H1 (cell line): ENCODE measurements at regions not wholly inside any gene's neighbourhood (a gene's known extent, or its start where the extent isn't known, plus 50 kb on each side); places are given as distances from the start of the nearest gene placed in this dataset.

ENCODE experiments used
- CTCF ChIP-seq, 3 experiments: IDR thresholded peaks; 1 replicate in 2 of 3; 2 replicates in 1 of 3; pipeline versions ENCODE4 v1.5.1 to v1.6.1; 2011; ENCODE audit warnings: low read length in 3 of 3, mild to moderate bottlenecking in 3 of 3, inconsistent platforms in 2 of 3, low read depth in 1 of 3, moderate library complexity in 1 of 3; ENCODE audit not compliant: insufficient read depth in 1 of 3; ENCODE audit errors: control extremely low read depth in 1 of 3
- EP300 ChIP-seq, 2 experiments: IDR thresholded peaks; 1 replicate in 1 of 2; 2 replicates in 1 of 2; pipeline ENCODE4 v1.6.1; 2011 to 2012; ENCODE audit warnings: low read depth in 2 of 2, low read length in 2 of 2, mild to moderate bottlenecking in 2 of 2, borderline replicate concordance in 1 of 2, inconsistent platforms in 1 of 2, moderate library complexity in 1 of 2
- POLR2AphosphoS5 ChIP-seq: IDR thresholded peaks from 2 replicates; pipeline ENCODE4 v1.6.1; 2011; ENCODE audit warnings: low read depth, low read length

DNA sequence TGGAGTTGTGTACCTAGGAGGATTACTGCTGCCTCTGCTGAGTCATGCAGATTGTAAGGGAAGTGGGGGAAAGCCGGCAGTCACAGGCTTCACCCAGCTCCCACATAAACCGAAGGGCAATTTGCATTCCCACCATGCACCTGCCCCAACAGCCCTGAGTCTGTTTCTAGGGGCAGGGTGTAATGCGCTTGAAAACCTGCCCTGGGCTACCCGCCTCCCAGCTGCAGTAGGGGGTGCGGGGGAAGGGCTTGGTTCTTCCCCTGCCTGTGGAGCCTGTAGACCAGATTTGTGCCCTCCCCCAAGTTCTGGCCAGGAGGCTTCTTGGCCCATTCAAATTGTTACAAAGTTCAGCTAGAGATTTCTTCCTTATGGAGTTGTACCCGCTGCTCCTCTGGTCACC lies 269.2 kb upstream of the DDX53 start:
- no peak for TF ChIP-seq EP300 (IDR thresholded peaks at IDR 0.05; ENCODE audit: borderline replicate concordance in 1 of 2, low read depth in 2 of 2, low read length in 2 of 2)
- no peak for TF ChIP-seq CTCF (IDR thresholded peaks at IDR 0.05; ENCODE audit: control extremely low read depth in 1 of 3, insufficient read depth in 1 of 3, low read depth in 1 of 3, low read length in 3 of 3)
- TF ChIP-seq POLR2AphosphoS5, result no peak
